Prostate gland (tissue), 2 donors: ENCODE measurements at regions not wholly inside any gene's neighbourhood (a gene's known extent, or its start where the extent isn't known, plus 50 kb on each side); places are given as distances from the start of the nearest gene placed in this dataset.

Experiments
- CTCF ChIP-seq, 4 experiments: fragments of 200-600 bp in 2 of 4; fragments of 450-650 bp in 2 of 4; sonication (generic) in 2 of 4; IDR thresholded peaks; 1 replicate in 3 of 4; 2 replicates in 1 of 4; pipeline ENCODE4 v1.5.1; 2016 to 2019; ENCODE audit warnings: antibody characterized with exemption in 4 of 4, mild to moderate bottlenecking in 2 of 4, moderate library complexity in 2 of 4
- POLR2A ChIP-seq: fragments of 450-650 bp; IDR thresholded peaks from one replicate; pipeline ENCODE4 v1.6.1; 2016; ENCODE audit warnings: antibody characterized with exemption, mild to moderate bottlenecking
- POLR2AphosphoS5 ChIP-seq: sonication (generic); formaldehyde crosslinking; IDR thresholded peaks from one replicate; pipeline ENCODE4 v1.6.1; 2017; ENCODE audit warnings: antibody characterized with exemption

- no peak for TF ChIP-seq CTCF (IDR thresholded peaks at IDR 0.05)
- no peak for TF ChIP-seq POLR2A
- no peak for TF ChIP-seq POLR2AphosphoS5
Observed at GRCh38 chr20:17822540-17823408, 123.0 kb downstream of the BANF2 start.
